Activated T-cell treated with anti-CD3 and anti-CD28 coated beads, Interleukin-2, amount 50 U/mL, for 24 hours (primary cell): ENCODE measurements at regions not wholly inside any gene's neighbourhood (a gene's known extent, or its start where the extent isn't known, plus 50 kb on each side); places are given as distances from the start of the nearest gene placed in this dataset.
"Not testable (repeated sequence)": the region's sequence is repeated elsewhere in the genome, so short reads cannot be mapped to it uniquely, and the experiment has no call there.

Experiments used
- DNase-seq: peaks from one replicate; pipeline ENCODE4 v3.0.0-alpha.2; 2020
- H3K27ac Mint-ChIP-seq: 2 replicates; pipeline ENCODE4 v1.8.0; 2020; ENCODE audit warnings: mild to moderate bottlenecking, mixed read lengths
- H3K27me3 Mint-ChIP-seq: 2 replicates; pipeline ENCODE4 v1.8.0; 2020; ENCODE audit warnings: mixed read lengths
- H3K36me3 Mint-ChIP-seq: 2 replicates; pipeline ENCODE4 v1.8.0; 2020; ENCODE audit warnings: low read depth, mixed read lengths
- H3K4me1 Mint-ChIP-seq: 2 replicates; pipeline ENCODE4 v1.8.0; 2020; ENCODE audit warnings: low read depth, mixed read lengths
- H3K4me3 Mint-ChIP-seq: 2 replicates; pipeline ENCODE4 v1.8.0; 2020; ENCODE audit warnings: mild to moderate bottlenecking, moderate library complexity, mixed read lengths
- H3K9me3 Mint-ChIP-seq: 2 replicates; pipeline ENCODE4 v1.8.0; 2020; ENCODE audit warnings: mixed read lengths

GRCh38 chr5:90112033-90112692 lies 297.4 kb downstream of the CETN3 start:
- H3K9me3 Mint-ChIP-seq, result no peaks in the 10 kb centered on the region
- no peaks in the 10 kb centered on the region for H3K36me3 Mint-ChIP-seq
- no peak overlapping the region for H3K27ac Mint-ChIP-seq
- H3K4me1 Mint-ChIP-seq, result no peaks in the 10 kb centered on the region
- H3K4me3 Mint-ChIP-seq, result no peak overlapping the region
- H3K27me3 Mint-ChIP-seq, result no peaks in the 10 kb centered on the region
- DNase-seq, result no peak

- Mint-ChIP-seq H3K9me3 (no peaks in the 10 kb centered on the region), H3K27me3 (no peaks in the 10 kb centered on the region), H3K4me1 (no peaks in the 10 kb centered on the region), H3K36me3 (no peaks in the 10 kb centered on the region), H3K27ac (no peak overlapping the region), H3K4me3 (no peak overlapping the region)
- DNase-seq, result no peak
These were observed 298.1 kb downstream of the CETN3 start for GRCh38 chr5:90111364-90112032.

- Mint-ChIP-seq H3K27me3 (no peaks in the 10 kb centered on the region), H3K9me3 (peaks cover 14% of the 10 kb centered on the region), H3K27ac (no peak overlapping the region), H3K36me3 (no peaks in the 10 kb centered on the region), H3K4me1 (no peaks in the 10 kb centered on the region), H3K4me3 (no peak overlapping the region)
- DNase-seq, result no peak
These were observed 300.3 kb downstream of the CETN3 start for GRCh38 chr5:90109285-90109684.

- H3K4me3 Mint-ChIP-seq, result no peak overlapping the region
- H3K9me3 Mint-ChIP-seq, result peaks cover 6% of the 10 kb centered on the region
- no peaks in the 10 kb centered on the region for H3K36me3 Mint-ChIP-seq
- no peak overlapping the region for H3K27ac Mint-ChIP-seq
- no peak for DNase-seq
- H3K27me3 Mint-ChIP-seq, result no peaks in the 10 kb centered on the region
- H3K4me1 Mint-ChIP-seq, result no peaks in the 10 kb centered on the region
These were observed 310.5 kb downstream of the CETN3 start for GRCh38 chr5:90099099-90099498.

GRCh38 chr5:90097082-90097477 lies 312.5 kb downstream of the CETN3 start:
- H3K27ac Mint-ChIP-seq, result no peak overlapping the region
- H3K4me3 Mint-ChIP-seq, result no peak overlapping the region
- H3K36me3 Mint-ChIP-seq, result no peaks in the 10 kb centered on the region
- no peaks in the 10 kb centered on the region for H3K4me1 Mint-ChIP-seq
- DNase-seq, result no peak
- peaks cover 5% of the 10 kb centered on the region for H3K9me3 Mint-ChIP-seq
- H3K27me3 Mint-ChIP-seq, result no peaks in the 10 kb centered on the region

GRCh38 chr5:90096415-90097081 lies 313.0 kb downstream of the CETN3 start:
- peaks cover 4% of the 10 kb centered on the region for H3K9me3 Mint-ChIP-seq
- H3K27ac Mint-ChIP-seq, result no peak overlapping the region
- H3K4me1 Mint-ChIP-seq, result no peaks in the 10 kb centered on the region
- no peaks in the 10 kb centered on the region for H3K27me3 Mint-ChIP-seq
- no peak overlapping the region for H3K4me3 Mint-ChIP-seq
- DNase-seq, result no peak
- H3K36me3 Mint-ChIP-seq, result no peaks in the 10 kb centered on the region

GRCh38 chr5:90095292-90096060 lies 314.1 kb downstream of the CETN3 start:
- no peak overlapping the region for H3K27ac Mint-ChIP-seq
- H3K36me3 Mint-ChIP-seq, result no peaks in the 10 kb centered on the region
- no peak for DNase-seq
- H3K27me3 Mint-ChIP-seq, result no peaks in the 10 kb centered on the region
- H3K9me3 Mint-ChIP-seq, result peaks cover 4% of the 10 kb centered on the region
- no peaks in the 10 kb centered on the region for H3K4me1 Mint-ChIP-seq
- no peak overlapping the region for H3K4me3 Mint-ChIP-seq

GRCh38 chr5:90093751-90094485 lies 315.6 kb downstream of the CETN3 start:
- Mint-ChIP-seq H3K4me3 (no peak overlapping the region), H3K36me3 (no peaks in the 10 kb centered on the region), H3K9me3 (peaks cover 10% of the 10 kb centered on the region), H3K27ac (no peak overlapping the region), H3K27me3 (no peaks in the 10 kb centered on the region), H3K4me1 (no peaks in the 10 kb centered on the region)
- DNase-seq, result no peak

GRCh38 chr5:90092734-90093133 lies 316.8 kb downstream of the CETN3 start:
- Mint-ChIP-seq H3K27ac (no peak overlapping the region), H3K9me3 (peaks cover 19% of the 10 kb centered on the region), H3K27me3 (no peaks in the 10 kb centered on the region), H3K36me3 (no peaks in the 10 kb centered on the region), H3K4me3 (no peak overlapping the region), H3K4me1 (no peaks in the 10 kb centered on the region)
- DNase-seq, result no peak

- no peak for DNase-seq
- Mint-ChIP-seq H3K27me3 (no peaks in the 10 kb centered on the region), H3K9me3 (peaks cover 29% of the 10 kb centered on the region), H3K4me3 (no peak overlapping the region), H3K36me3 (no peaks in the 10 kb centered on the region), H3K4me1 (no peaks in the 10 kb centered on the region), H3K27ac (no peak overlapping the region)
These were observed 325.2 kb downstream of the CETN3 start for GRCh38 chr5:90084342-90084741.

- not testable (repeated sequence) for DNase-seq, H3K4me3 Mint-ChIP-seq, H3K4me1 Mint-ChIP-seq, H3K27ac Mint-ChIP-seq, H3K27me3 Mint-ChIP-seq, H3K36me3 Mint-ChIP-seq, H3K9me3 Mint-ChIP-seq
These were observed 336.5 kb downstream of the CETN3 start for GRCh38 chr5:90073026-90073570.

- no peaks in the 10 kb centered on the region for H3K36me3 Mint-ChIP-seq
- H3K27ac Mint-ChIP-seq, result no peak overlapping the region
- no peak for DNase-seq
- H3K4me1 Mint-ChIP-seq, result no peaks in the 10 kb centered on the region
- no peaks in the 10 kb centered on the region for H3K27me3 Mint-ChIP-seq
- H3K4me3 Mint-ChIP-seq, result no peak overlapping the region
- H3K9me3 Mint-ChIP-seq, result peaks cover 4% of the 10 kb centered on the region
These were observed 337.9 kb downstream of the CETN3 start for GRCh38 chr5:90071656-90072055.

- Mint-ChIP-seq H3K4me1 (no peaks in the 10 kb centered on the region), H3K27ac (no peak overlapping the region), H3K4me3 (no peak overlapping the region), H3K27me3 (no peaks in the 10 kb centered on the region), H3K9me3 (peaks cover 6% of the 10 kb centered on the region), H3K36me3 (no peaks in the 10 kb centered on the region)
- DNase-seq, result no peak
These were observed 338.5 kb downstream of the CETN3 start for GRCh38 chr5:90071066-90071465.

GRCh38 chr5:90066920-90067319 lies 342.6 kb downstream of the CETN3 start:
- no peak overlapping the region for H3K4me3 Mint-ChIP-seq
- no peaks in the 10 kb centered on the region for H3K4me1 Mint-ChIP-seq
- DNase-seq, result no peak
- no peak overlapping the region for H3K27ac Mint-ChIP-seq
- no peaks in the 10 kb centered on the region for H3K27me3 Mint-ChIP-seq
- peaks cover 8% of the 10 kb centered on the region for H3K9me3 Mint-ChIP-seq
- no peaks in the 10 kb centered on the region for H3K36me3 Mint-ChIP-seq
